ENCODE measurements at regions not wholly inside any gene's neighbourhood (a gene's known extent, or its start where the extent isn't known, plus 50 kb on each side); places are given as distances from the start of the nearest gene placed in this dataset.

DNA sequence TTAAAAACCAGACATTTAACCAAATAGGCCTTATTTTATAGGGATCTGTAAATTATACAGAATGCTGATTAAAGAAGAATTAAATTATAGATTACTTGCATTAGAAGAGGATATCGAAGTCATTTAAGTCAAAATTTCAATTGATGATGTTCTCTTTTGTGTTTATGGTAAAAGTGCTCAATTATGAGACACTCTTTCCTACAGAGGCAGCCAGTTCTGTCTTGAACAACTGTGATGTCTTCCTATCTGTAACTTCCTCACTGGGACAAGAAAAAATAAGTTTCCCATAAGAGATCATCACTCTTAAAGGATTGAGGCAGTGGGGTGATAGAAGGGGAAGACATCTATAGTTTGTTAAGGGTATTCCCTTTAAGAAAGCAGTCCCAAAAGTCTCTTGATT lies 613.5 kb downstream of the INSC start:
- TF ChIP-seq GATA2 (IDR thresholded peaks at IDR 0.05; ENCODE audit: low read depth, low read length) (no peak), GATA3 (IDR thresholded peaks at IDR 0.05; ENCODE audit: low read depth, low read length) (no peak)

All from SH-SY5Y (cell line).